ENCODE measurements at regions not wholly inside any gene's neighbourhood (a gene's known extent, or its start where the extent isn't known, plus 50 kb on each side); places are given as distances from the start of the nearest gene placed in this dataset.
A peak's percentile ranks its signal among the peaks of the same experiment; 100 is the strongest.

GRCh38 chr5:174312641-174313040 lies 267.1 kb downstream of the NSG2 start:
- no peak for DNase-seq

GRCh38 chr5:174313615-174314014 lies 268.1 kb downstream of the NSG2 start:
- DNase-seq = no peak

GRCh38 chr5:174314261-174314660 lies 268.8 kb downstream of the NSG2 start:
- no peak for DNase-seq

- DNase-seq = no peak
These were observed 270.0 kb downstream of the NSG2 start for GRCh38 chr5:174315471-174315870.

- DNase-seq = no peak
These were observed 270.4 kb downstream of the NSG2 start for GRCh38 chr5:174315871-174316270.

- DNase-seq = no peak
These were observed 270.8 kb downstream of the NSG2 start for GRCh38 chr5:174316326-174316725.

- peak; percentile 81 for DNase-seq
These were observed 271.9 kb downstream of the NSG2 start for GRCh38 chr5:174317256-174317894.

GRCh38 chr5:174318578-174318977 lies 273.1 kb downstream of the NSG2 start:
- no peak for DNase-seq

- no peak for DNase-seq
These were observed 274.0 kb downstream of the NSG2 start for GRCh38 chr5:174319551-174319950.

GRCh38 chr5:174320051-174320450 lies 274.5 kb downstream of the NSG2 start:
- no peak for DNase-seq

- peak; percentile 81 for DNase-seq
These were observed 278.4 kb downstream of the NSG2 start for GRCh38 chr5:174323878-174324281.

- DNase-seq = no peak
These were observed 279.2 kb downstream of the NSG2 start for GRCh38 chr5:174324680-174325079.

- peak; percentile 49 for DNase-seq
These were observed 279.9 kb downstream of the NSG2 start for GRCh38 chr5:174325431-174325830.

GRCh38 chr5:174325961-174326360 lies 280.5 kb downstream of the NSG2 start:
- no peak for DNase-seq

GRCh38 chr5:174326372-174326771 lies 280.9 kb downstream of the NSG2 start:
- DNase-seq = no peak

- DNase-seq = peak; percentile 49
These were observed 281.9 kb downstream of the NSG2 start for GRCh38 chr5:174327317-174327864.

GRCh38 chr5:174327896-174328295 lies 282.4 kb downstream of the NSG2 start:
- DNase-seq = no peak

GRCh38 chr5:174328631-174329299 lies 283.3 kb downstream of the NSG2 start:
- no peak for DNase-seq

GRCh38 chr5:174329738-174330137 lies 284.2 kb downstream of the NSG2 start:
- no peak for DNase-seq

- no peak for DNase-seq
These were observed 290.3 kb downstream of the NSG2 start for GRCh38 chr5:174335682-174336364.

GRCh38 chr5:174336479-174336878 lies 291.0 kb downstream of the NSG2 start:
- DNase-seq = no peak

GRCh38 chr5:174337276-174338184 lies 292.0 kb downstream of the NSG2 start:
- DNase-seq = no peak
